HG03565 (cell line): ENCODE measurements at regions not wholly inside any gene's neighbourhood (a gene's known extent, or its start where the extent isn't known, plus 50 kb on each side); places are given as distances from the start of the nearest gene placed in this dataset.
"Not testable (repeated sequence)": the region's sequence is repeated elsewhere in the genome, so short reads cannot be mapped to it uniquely, and the experiment has no call there.

Experiments
- ATAC-seq: cut with Tn5 transposase; IDR thresholded peaks from one replicate; pipeline ENCODE4 v1.9.1; 2021; ENCODE audit warnings: mild to moderate bottlenecking, moderate library complexity; ENCODE audit not compliant: unreplicated experiment

DNA sequence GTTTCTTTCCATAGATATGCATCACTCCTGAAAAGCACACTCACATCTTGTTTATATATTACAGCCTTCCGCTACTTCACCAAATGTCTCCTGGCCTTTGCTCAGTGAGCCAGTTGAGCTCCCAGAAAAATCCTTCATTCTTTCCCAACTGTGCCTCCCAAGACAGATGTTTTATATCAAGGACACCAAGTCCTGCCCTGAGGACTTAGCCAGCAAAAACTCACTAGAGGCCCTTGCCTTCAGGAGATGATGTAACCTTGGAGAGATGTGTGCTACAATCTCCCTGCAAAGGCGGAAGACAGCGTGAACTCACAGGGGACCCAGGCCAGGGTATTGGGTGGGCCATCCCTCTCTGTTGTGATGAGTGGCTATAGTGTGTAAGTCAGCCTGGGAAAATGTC lies 86.1 kb upstream of the CTAGE1 start:
- ATAC-seq: no peak

DNA sequence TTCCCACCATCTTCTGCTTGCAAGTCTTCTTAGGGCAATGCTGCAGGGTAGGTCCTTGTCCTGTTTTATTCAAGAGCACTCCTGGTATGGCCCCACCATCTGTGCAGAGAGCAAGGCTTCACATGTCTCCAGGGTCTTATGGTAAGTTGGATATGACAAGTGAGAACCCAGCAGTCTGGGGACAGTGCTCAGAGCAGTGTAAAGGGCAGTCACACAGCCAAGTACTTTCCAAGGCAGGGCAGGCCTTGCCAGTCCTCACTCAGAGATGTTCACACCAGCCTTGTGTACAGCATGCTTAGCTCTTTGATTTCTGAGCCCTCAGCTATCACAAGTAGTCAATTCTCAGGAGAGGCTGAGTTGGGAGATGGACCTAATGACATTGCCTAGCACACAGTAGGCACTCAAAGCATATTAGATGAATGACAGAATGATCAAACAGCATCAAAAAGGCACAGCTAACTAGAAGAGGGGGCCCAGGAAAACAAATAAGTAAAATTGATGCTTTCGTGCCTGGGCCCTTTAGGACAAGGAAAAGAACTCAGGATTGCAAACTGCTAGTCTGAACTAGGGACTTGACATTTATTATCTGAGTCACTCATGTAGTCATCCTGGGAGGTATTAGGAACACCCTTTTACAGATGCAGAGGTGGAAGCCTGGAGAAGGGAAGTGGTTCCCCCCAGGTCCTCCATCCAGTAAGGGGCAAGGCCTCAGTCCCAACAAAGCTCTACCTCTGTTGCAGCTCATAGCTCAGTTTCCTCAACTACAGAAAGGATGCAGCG lies 86.7 kb upstream of the CTAGE1 start:
- ATAC-seq: no peak

DNA sequence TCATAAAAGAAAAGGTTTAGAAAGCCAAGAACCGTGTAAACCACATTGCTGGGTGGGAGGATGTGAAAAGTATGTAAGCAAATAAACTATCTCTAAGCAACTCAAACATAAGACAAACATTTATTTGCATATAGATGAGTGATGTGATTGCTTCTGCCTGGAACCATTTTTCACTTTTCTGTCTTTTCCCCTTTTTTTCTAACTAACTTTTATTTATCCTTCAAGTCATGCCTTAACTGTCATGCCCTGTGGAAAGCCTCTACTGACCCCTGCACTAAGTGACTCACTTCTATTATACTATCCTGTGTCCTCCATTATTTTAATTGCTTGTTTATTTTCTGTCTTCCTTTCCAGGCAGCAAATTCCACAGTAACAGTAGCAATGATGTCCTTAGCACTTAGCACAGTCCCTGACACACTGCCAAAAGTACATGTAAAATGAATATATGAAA lies 87.5 kb upstream of the CTAGE1 start:
- ATAC-seq: no peak

- no peak for ATAC-seq
Measured at GRCh38 chr18:22507055-22507454, 89.3 kb upstream of the CTAGE1 start.

DNA sequence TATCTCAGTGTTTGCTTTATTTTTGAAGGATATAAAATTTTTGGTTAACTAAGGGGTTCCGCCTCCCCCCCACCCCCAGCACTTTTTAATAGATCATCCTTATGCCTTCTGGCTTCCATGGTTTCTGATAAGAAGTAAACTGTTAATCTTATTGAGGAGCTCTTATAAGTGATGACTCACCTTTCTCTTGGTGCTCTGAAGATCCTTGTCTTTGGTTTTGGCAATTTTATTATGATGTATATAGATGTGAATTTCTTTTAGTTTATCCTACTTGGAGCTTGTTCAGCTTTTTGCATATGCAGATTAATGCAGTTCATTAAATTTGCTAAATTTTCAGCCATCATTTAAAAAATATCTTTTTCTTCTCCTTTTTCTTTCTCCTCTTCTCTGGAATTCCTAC lies 91.7 kb upstream of the CTAGE1 start:
- ATAC-seq: no peak

DNA sequence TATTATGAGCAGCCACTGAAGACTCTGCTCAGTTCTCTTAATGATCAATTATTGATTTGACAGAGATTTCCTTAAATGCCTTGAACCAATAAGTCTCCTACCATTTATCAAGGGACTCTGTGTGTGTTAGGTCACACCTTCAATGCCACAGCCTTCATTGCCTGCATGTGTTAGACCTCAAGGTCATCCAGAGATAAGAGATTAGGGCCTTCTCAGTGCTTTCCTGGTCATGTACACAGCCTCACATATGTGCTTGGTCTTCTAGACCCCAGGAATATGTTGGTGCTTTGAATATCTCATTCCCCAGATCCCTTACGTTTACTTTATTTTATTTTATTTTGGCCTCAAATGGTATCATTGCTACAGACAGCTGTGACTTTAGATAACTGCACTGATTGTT lies 93.0 kb upstream of the CTAGE1 start:
- no peak for ATAC-seq

DNA sequence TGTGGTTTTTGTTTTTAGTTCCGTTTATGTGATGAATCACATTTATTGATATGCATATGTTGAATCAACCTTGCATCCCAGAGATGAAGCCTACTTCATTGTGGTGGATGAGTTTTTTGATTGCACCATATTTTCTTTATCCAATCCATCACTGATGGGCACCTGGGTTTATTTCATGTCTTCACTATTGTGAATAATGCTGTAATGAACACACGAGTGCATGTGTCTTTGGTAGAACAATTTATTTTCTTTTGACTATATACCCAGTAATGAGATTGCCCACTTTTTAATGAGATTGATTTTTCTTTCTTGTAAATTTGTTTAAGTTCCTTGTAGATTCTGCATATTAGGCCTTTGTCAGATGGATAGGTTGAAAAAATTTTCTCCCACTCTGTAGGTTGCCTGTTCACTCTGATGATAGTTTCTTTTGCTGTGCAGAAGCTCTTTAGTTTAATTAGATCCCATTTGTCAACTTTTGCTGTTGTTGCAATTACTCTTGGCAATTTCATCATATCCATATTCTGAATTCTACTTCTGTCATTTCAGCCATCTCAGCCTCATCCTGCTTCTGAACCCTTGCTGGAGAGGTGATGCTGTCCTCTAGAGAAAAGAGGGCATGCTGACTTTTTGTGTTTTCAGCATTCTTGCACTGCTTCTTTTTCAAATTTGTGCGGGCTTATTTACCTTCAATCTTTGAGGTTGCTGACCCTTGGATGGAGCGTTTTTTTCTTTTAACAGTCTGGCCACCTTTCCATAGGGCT lies 96.2 kb upstream of the CTAGE1 start:
- ATAC-seq: no peak

DNA sequence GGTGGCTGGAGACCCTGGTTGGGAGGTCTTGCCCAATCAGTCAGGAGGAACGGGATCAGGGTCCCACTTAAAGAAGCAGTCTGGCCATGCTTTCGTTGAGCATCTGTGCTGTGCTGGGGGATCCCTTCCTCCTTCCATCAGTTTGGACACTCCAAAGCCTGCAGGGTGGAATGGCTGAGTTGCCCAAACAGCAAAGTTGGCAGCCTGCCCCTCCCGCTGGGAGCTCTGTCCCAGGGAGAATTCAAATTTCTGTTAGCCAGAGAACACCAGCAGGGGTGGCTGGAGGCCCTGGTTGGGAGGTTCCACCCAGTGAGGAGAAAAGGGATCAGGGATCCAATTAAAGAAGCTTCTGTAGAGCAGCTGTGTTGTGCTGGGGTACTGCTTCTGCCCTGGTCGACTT lies 96.9 kb upstream of the CTAGE1 start:
- no peak for ATAC-seq

DNA sequence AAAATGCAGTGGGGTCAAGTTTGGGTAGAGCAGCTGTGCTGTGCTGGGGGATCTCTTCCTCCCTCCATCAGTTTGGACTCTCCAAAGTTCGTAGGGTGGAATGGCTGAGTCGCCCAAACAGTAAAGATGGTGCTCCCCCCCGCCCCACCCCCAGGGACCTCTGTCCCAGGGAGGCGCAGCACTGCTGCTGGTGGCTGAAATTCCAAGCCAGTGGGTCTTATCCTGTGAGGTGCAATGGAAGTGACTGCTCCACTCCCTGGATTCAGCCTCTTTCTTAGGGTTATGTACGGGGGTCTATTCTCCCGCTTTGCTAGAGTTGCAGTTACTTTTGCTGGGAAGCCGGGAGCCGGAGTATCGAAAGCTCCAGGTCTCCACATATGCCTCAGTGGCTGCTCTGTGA lies 97.5 kb upstream of the CTAGE1 start:
- ATAC-seq: no peak

DNA sequence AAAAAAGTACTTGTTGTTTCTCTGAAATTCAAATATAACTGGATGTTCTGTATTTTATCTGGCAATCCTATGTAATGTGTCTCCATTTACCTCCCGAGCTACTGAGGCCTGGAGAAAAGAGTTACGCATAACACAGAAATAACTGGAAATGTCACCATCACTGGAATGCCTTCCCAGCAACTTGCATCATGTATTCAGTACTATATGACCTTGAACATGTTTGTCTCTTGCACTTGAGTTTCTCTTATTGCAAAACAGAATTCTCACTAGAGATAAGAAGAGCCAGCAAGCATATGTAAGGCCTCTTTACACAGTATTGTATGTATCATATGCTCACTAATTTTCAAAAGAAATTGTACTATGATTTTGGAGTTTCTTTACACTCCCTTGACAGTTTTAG lies 99.6 kb upstream of the CTAGE1 start:
- ATAC-seq: no peak

DNA sequence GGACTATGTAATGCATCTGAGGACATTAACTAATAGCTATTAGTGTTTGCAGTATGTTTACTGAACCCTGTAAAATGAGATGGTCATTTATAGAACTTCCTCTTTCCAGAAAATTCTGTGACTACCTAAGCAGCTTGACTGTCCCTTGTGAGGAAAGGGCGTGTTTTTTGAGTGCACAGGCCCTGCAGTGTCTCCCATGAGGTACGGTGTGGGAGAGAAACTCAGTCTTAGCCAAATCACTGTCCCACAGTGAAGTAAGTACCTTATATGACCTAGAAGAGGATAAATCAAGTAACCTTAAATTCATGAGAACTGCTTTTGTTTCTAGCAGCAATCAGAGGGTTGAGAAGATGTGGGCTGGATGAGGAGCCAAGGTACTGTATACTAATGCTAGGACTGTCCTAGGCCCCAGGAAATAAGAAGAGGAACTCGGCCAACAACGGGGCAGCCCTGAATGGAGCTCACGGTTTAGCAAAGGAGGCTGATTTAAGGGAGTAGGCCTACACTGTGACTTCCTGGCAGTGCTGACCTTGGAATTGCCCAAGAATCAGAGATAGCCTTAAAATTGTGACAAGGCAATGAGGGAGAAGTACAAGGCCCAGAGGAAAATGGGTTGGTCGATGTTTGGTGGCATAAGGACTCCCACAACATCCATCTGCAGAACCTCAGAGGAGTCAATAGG lies 103.5 kb upstream of the CTAGE1 start:
- no peak for ATAC-seq

DNA sequence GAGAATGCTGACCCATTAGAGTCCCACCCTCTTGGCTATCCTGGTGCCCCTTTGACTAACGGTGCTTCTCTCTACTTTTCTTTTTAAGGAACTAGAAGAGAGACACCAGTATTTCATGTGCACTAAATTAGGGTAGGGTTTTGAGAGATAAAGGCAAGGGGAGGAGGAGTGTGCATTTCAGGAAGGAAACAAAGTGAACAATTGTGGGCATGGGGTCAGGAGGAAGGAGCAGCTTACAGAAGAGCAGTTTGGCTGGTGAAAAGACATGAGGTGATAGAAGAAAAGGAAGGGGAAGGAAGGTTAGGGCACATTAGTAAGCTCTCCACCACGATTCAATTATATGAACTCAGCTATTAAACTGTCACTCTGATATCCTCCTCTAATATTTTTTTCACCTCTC lies 105.8 kb upstream of the CTAGE1 start:
- ATAC-seq: no peak

DNA sequence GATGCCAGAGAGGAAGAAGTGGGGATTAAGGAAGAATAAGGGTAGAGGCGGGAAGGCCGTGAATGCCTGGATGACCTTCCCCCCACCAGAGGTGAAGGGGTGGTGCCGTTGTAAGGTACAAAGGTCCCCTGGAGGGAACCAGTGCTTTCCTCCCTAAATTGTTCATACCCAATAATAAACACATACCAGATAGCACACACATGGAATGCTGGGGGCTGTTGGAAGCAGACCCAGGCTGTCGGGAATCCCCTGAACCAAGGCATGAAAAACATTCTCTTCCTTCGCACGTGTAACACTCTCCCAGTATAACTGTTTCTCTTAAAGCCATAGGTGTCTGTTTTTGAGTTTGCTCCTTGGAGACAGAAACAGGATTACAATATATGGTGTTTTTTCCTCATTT lies 107.1 kb upstream of the CTAGE1 start:
- ATAC-seq: no peak

DNA sequence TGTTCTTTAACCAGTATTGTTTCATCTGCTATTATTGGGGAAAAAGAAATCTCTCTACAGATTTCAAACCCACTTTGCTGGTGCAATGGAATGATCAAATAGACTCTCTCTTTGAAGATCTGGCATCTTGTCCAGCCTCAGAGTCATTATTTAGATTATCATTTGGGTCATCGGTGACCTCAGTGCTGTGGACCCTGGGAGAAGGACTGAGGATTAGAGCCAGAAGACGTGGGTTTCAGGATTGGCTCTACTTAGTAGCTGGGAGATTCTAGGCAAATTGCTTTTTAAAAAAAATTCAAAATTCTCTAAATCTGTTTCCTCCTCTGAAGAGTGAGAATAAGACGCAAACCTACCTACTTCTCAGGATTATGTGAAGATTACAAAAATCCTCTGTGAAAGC lies 107.6 kb upstream of the CTAGE1 start:
- ATAC-seq: no peak

DNA sequence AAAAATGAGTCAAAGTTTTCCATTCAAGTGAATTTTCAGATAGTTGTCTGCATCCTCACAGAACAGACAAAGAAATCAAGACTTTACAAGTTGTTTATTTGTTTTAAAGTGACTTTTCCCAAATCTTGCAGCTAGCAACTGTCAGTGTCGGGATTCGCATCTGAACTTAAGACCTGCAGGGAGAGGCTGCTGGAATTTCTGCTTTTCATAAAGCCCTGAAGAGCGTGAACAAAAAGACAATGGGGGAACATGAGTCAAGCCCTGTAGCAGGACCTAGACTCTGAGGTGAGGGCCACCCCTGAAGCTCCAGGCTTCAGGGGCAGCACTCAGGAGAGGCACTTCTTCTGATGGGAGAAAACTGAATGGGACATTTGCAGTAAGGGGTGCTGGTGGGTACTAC lies 108.2 kb upstream of the CTAGE1 start:
- ATAC-seq: no peak

DNA sequence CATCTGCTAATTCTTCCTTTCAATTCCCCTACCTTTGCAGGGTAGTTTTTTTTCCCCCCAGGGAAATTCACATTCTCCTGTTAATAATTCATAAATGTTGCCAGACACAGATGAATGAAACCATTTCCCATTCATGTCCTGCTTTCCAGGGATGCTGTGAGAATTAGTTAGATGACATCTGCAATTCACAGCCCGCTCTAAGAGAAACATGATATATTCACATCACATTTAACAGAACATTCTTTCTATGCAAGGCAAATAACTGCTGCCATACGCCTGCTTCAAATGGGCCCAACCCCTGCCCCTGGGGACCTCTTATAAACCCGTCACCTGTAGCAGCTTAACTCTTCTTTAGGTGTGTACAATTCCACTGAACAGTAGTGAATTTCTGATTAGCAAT lies 110.6 kb upstream of the CTAGE1 start:
- no peak for ATAC-seq

GRCh38 chr18:22534706-22535105 lies 117.0 kb upstream of the CTAGE1 start:
- not testable (repeated sequence) for ATAC-seq

GRCh38 chr18:22536558-22536957 lies 118.8 kb upstream of the CTAGE1 start:
- no peak for ATAC-seq

- no peak for ATAC-seq
Measured at GRCh38 chr18:22538426-22538825, 120.7 kb upstream of the CTAGE1 start.

GRCh38 chr18:22539051-22539765 lies 121.5 kb upstream of the CTAGE1 start:
- ATAC-seq: no peak

DNA sequence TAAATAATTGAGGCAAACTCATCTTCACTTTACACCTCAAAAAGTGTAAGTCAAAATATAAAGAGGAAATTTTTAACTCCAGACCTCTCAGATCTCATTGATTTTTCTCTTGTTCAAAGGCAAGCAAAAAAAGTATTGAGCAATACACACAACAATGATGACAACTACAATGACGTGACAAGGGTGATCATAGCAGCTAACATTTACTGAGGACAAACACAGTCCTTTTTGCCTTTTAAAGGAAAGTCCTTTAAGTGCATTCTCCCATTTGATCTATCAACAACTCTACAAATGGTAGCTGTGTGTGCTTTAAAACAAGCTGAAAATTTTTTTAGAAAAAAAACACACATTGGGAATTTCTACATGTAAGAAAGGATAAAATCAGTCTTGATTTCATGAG lies 123.5 kb upstream of the CTAGE1 start:
- ATAC-seq: no peak
